GM12878 (cell line): ENCODE measurements at regions not wholly inside any gene's neighbourhood (a gene's known extent, or its start where the extent isn't known, plus 50 kb on each side); places are given as distances from the start of the nearest gene placed in this dataset.

Experiments
- ESRRA ChIP-seq: IDR thresholded peaks from 2 replicates; pipeline ENCODE4 v1.6.1; 2012; ENCODE audit warnings: mild to moderate bottlenecking, low read length, improper control_type of control experiment
- MTA3 ChIP-seq: IDR thresholded peaks from 2 replicates; pipeline ENCODE4 v1.6.1; 2012; ENCODE audit warnings: low read length, inconsistent platforms, borderline replicate concordance
- MXI1 ChIP-seq: fragments of 150-350 bp; IDR thresholded peaks from 2 replicates; pipeline ENCODE4 v1.6.1; 2011; ENCODE audit warnings: low read depth, mild to moderate bottlenecking, inconsistent platforms, low read length, improper control_type of control experiment
- RAD51 ChIP-seq: fragments of 450-650 bp; IDR thresholded peaks from 2 replicates; pipeline ENCODE4 v1.6.1; 2016; ENCODE audit warnings: moderate library complexity, mild to moderate bottlenecking, inconsistent platforms
- WRNIP1 ChIP-seq: IDR thresholded peaks from 2 replicates; pipeline ENCODE4 v1.6.1; 2011; ENCODE audit warnings: low read depth, low read length, improper control_type of control experiment, borderline replicate concordance
- TF ChIP-seq, protein P1 (sequence below), 3 experiments: IDR thresholded peaks in 2 of 3; conservative IDR thresholded peaks in 1 of 3; 2 replicates each; pipeline ENCODE4 v1.5.1; 2011; ENCODE audit warnings: low read depth in 3 of 3, low read length in 3 of 3, mild to moderate bottlenecking in 3 of 3, control low read depth in 2 of 3, moderate library complexity in 2 of 3, inconsistent platforms in 1 of 3, mixed read lengths in 1 of 3; ENCODE audit not compliant: control insufficient read depth in 2 of 3, insufficient read depth in 1 of 3; ENCODE audit errors: extremely low read depth in 1 of 3
- TF ChIP-seq, protein P2 (sequence below): fragments of 450-650 bp; IDR thresholded peaks from 2 replicates; pipeline ENCODE4 v1.6.1; 2017; ENCODE audit warnings: mild to moderate bottlenecking
- TF ChIP-seq, protein P3 (sequence below): fragments of 450-650 bp; IDR thresholded peaks from 2 replicates; pipeline ENCODE4 v1.6.1; 2017; ENCODE audit warnings: antibody characterized with exemption, mild to moderate bottlenecking, moderate library complexity

GRCh38 chr9:124199474-124199873 is 58.3 kb upstream of the NEK6 start:
- peak; percentile 66; the same call in 1 of the 2 replicates for TF ChIP-seq RAD51
- TF ChIP-seq, protein P1, sequence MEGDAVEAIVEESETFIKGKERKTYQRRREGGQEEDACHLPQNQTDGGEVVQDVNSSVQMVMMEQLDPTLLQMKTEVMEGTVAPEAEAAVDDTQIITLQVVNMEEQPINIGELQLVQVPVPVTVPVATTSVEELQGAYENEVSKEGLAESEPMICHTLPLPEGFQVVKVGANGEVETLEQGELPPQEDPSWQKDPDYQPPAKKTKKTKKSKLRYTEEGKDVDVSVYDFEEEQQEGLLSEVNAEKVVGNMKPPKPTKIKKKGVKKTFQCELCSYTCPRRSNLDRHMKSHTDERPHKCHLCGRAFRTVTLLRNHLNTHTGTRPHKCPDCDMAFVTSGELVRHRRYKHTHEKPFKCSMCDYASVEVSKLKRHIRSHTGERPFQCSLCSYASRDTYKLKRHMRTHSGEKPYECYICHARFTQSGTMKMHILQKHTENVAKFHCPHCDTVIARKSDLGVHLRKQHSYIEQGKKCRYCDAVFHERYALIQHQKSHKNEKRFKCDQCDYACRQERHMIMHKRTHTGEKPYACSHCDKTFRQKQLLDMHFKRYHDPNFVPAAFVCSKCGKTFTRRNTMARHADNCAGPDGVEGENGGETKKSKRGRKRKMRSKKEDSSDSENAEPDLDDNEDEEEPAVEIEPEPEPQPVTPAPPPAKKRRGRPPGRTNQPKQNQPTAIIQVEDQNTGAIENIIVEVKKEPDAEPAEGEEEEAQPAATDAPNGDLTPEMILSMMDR (IDR thresholded peaks at IDR 0.05 in 2 of 3, conservative IDR thresholded peaks at IDR 0.05 in 1 of 3; ENCODE audit: control insufficient read depth in 2 of 3, extremely low read depth in 1 of 3, insufficient read depth in 1 of 3, low read depth in 3 of 3, low read length in 3 of 3) = no peak
- no peak for TF ChIP-seq MTA3
- no peak for TF ChIP-seq WRNIP1
- TF ChIP-seq, protein P2, sequence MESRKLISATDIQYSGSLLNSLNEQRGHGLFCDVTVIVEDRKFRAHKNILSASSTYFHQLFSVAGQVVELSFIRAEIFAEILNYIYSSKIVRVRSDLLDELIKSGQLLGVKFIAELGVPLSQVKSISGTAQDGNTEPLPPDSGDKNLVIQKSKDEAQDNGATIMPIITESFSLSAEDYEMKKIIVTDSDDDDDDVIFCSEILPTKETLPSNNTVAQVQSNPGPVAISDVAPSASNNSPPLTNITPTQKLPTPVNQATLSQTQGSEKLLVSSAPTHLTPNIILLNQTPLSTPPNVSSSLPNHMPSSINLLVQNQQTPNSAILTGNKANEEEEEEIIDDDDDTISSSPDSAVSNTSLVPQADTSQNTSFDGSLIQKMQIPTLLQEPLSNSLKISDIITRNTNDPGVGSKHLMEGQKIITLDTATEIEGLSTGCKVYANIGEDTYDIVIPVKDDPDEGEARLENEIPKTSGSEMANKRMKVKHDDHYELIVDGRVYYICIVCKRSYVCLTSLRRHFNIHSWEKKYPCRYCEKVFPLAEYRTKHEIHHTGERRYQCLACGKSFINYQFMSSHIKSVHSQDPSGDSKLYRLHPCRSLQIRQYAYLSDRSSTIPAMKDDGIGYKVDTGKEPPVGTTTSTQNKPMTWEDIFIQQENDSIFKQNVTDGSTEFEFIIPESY = no peak
- no peak for TF ChIP-seq ESRRA
- TF ChIP-seq, protein P3, sequence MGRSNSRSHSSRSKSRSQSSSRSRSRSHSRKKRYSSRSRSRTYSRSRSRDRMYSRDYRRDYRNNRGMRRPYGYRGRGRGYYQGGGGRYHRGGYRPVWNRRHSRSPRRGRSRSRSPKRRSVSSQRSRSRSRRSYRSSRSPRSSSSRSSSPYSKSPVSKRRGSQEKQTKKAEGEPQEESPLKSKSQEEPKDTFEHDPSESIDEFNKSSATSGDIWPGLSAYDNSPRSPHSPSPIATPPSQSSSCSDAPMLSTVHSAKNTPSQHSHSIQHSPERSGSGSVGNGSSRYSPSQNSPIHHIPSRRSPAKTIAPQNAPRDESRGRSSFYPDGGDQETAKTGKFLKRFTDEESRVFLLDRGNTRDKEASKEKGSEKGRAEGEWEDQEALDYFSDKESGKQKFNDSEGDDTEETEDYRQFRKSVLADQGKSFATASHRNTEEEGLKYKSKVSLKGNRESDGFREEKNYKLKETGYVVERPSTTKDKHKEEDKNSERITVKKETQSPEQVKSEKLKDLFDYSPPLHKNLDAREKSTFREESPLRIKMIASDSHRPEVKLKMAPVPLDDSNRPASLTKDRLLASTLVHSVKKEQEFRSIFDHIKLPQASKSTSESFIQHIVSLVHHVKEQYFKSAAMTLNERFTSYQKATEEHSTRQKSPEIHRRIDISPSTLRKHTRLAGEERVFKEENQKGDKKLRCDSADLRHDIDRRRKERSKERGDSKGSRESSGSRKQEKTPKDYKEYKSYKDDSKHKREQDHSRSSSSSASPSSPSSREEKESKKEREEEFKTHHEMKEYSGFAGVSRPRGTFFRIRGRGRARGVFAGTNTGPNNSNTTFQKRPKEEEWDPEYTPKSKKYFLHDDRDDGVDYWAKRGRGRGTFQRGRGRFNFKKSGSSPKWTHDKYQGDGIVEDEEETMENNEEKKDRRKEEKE = no peak
- TF ChIP-seq MXI1 = no peak
